ENCODE measurements at regions not wholly inside any gene's neighbourhood (a gene's known extent, or its start where the extent isn't known, plus 50 kb on each side); places are given as distances from the start of the nearest gene placed in this dataset.
"Not testable (repeated sequence)": the region's sequence is repeated elsewhere in the genome, so short reads cannot be mapped to it uniquely, and the experiment has no call there.

DNA sequence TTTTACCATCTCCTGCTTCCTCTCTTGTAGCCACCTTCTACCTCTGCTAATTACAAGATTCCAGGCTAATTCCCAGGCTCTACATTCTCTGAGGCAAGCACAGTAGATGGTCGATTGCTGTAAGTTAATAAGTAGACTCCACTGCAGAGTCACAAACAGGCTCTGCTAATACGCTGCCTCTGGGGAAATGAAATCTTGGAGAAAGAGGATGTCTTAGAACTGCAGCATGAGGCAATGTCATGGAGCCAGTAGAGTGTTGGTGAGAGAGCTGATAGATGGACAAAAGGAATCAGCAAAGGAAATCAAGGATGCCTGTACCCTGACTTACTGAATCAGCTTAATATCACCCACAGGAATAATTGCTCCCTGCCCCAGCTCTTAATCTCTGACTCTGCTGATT, 1260.3 kb downstream of the XPNPEP1 start:
- DNase-seq (ENCODE audit: low spot score in 2 of 2) (no peak), FAIRE-seq (no peak)

DNA sequence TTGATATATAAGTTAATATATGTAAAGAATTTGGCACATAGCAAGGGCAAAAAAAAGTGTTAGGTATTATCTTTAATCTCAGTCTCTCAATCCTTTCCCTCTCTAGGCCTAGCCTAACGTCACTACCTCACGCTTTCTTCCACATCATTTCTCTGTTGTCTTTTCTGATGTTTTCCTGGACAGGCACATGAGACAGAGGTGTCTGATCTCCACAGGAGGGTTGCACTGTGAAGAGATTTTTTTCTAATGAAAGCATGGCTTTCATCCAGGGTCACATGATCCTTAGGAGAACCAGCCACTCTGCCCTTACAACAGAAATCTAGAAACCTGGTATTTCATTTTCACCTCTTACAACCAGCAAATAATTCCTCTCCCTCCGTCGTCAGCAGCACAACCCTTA, 1268.3 kb downstream of the XPNPEP1 start:
- no peak for DNase-seq (ENCODE audit: low spot score in 2 of 2)
- no peak for FAIRE-seq

DNA sequence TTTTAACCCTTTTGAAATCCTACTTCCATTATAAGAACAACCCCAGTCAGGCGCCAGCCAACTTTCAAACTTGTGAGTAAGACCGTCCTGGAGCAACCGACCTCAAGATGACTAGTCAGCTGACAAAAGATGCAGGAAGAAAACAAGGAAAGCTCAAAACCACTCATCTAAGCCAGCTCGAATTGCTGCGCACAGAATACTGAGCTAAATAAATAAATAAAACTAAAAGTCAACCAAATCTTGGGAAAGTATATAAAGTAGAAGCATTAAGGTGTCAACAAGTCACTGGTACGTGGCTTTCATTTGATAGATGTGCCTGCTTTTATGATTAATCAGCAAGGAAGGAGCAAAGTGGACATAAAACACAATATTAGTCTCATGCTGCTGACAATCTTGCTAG, 1269.8 kb downstream of the XPNPEP1 start:
- DNase-seq (ENCODE audit: low spot score in 2 of 2) (no peak), FAIRE-seq (no peak)

DNA sequence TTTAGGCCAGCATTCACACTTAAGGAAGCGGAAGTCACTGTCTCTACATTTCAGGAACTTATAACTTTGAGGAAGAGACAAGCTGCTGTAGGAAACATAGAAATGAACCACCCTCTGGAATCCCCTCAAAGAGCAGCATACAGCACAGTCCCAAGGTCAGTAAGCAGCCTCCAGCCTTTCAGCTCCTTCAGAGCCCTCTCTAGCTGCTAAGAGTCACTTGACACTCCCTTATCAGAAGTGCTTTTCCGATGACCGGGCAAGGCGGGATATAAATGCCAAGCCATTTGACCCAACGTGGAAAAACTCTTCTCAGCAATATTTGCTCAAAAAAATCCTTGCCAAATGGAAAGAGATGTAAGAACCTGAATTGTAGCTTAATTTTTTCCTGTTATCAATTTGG, 1284.3 kb downstream of the XPNPEP1 start:
- FAIRE-seq (no peak), DNase-seq (ENCODE audit: low spot score in 2 of 2) (no peak)

DNA sequence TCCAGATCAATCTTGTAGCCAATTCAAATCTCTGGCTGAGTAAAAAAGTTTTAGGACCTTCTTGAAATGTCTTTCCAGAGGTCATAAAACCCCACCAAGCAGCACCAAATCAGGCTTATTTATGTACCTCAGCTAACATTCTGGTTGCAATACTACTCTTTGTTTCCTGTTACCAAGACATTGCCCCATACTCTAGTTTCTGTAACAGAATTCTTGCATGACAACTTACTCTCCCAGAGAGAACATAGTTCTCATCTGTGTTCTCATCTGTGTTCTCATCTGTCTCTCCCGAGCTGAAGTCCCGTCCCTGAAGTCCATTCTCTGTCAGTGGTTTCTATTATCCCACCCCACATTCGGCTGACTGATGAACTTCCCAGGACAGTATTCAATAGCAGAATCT, 1285.1 kb downstream of the XPNPEP1 start:
- FAIRE-seq (no peak), DNase-seq (ENCODE audit: low spot score in 2 of 2) (no peak)

DNA sequence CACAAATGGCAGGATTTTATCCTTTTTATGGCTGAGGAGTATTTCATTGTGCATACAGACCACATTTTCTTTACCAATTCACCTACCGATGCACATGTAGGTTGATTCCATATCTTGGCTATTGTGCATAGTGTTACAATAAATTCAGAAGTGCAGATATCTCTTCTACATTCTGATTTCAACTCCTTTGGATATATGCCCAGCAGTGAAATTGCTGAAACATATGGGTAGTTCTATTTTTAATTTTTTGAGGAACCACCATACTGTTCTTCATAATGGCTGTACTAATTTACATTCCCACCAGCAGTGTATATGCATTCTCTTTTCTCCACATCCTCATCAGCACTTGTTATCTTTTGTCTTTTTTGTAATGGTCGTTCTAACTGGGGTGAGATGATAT, 1290.3 kb downstream of the XPNPEP1 start:
- DNase-seq (ENCODE audit: low spot score in 2 of 2) = no peak
- no peak for FAIRE-seq

DNA sequence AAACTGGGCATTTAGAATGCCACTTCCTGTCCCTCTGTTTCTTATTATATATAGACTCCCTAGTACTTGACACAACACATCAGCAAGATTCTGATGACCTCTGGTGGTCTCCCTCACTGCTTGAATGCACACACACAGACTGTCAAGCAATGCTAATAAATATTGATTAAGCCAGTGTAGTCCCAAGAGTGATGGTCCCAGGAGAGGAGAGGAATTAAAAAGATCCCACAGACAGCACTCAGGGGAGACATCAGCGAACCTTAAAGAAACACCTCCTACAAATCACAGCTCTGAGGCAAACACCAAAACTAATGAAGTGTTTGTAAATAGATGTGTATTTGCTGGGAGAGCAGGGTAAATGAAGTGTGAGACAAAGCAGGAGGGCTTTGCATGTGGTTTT, 1291.2 kb downstream of the XPNPEP1 start:
- FAIRE-seq (no peak), DNase-seq (ENCODE audit: low spot score in 2 of 2) (no peak)

DNA sequence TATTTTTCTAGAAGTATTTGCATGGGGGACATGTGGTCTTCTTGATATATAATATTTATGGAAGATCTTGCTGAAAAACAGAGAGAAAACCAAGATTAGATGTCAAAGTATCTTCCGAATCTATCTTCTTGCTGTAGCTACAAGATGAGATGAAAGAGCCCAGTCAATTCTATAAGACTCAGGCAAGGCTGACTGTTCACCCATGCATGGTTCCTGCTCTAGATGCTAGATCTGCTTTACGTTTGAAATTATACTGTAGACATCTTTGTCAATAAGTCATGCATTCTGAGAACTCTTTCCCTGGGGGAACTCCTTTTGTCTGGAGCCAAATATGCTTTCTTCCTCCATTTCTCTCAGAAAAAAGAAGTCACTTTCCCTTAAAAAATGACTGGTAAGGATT, 1292.0 kb downstream of the XPNPEP1 start:
- no peak for FAIRE-seq

DNA sequence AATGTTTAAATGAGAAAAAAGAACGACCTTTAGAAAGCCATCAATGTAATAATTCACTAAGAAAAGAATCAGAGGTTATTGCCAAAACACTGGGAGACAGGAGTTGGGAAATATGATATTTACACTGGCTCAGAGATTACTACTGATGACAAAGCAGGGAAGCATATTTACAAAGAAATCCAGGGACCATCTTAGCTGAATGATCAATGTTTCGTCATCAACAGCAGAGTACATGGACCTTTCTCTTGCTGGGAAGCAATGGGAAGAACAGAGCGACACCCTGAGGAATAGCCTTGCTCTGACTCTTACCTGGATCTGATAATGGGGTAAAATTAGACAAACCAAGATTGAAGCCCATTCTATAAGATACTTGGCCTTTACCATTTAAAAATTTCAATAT, 1293.5 kb downstream of the XPNPEP1 start:
- FAIRE-seq (no peak), DNase-seq (ENCODE audit: low spot score in 2 of 2) (no peak)

More for the DNA sequence above, 1292.0 kb downstream of the XPNPEP1 start:
- DNase-seq (ENCODE audit: low spot score in 2 of 2) = no peak

DNA sequence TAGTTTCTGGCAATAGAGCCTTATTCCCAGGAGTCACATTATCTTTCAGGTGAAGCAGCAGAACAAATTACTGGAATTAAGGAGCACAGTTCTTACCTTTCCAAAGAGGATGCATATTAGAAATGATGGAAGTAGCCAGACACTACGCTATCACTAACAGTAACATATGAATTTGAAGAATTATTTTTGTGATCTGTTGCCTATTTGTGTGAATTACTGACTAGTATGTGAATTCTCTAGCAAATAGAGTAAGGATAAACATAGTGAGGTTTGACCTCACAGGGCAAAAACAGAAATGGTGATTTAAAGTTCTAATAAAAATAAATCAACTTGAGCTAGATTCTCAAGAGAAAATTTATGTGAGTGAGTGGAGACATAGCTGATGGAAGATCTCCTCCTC, 1299.3 kb downstream of the XPNPEP1 start:
- no peak for FAIRE-seq

DNA sequence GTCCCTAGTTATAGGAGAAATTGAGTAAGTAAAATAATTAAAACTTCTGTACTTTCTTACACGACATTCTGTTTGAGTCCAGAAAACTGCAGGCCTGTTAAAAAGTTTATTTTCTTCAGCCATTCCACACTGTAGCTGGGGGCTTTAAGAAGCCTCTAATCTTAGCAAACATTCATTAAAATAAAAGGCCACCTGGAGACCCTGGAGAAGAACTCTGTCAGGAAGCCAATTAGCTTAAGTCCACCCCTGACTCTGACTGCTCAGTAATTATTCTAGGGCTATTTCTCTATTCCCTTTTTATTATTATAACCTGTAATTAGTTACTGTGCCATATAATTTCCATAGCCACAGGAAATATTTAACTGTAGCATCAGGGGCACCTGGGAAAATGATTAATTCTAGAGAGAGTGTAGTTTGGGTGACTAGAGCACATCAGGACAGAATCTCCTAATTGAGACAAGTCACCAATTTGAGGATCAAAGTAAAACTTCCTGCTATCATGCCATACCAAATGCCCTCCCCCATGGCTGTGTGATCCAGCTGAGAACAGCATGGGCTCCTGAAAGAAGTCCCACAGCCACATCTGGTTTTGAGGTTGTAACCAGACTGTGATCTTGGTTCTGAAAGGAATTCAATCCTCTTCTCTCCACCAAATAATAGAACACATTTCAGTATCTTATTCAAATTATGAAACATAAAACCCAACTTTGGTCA, 1302.3 kb downstream of the XPNPEP1 start:
- no peak for FAIRE-seq
- no peak for DNase-seq (ENCODE audit: low spot score in 2 of 2)

More for the DNA sequence above, 1299.3 kb downstream of the XPNPEP1 start:
- DNase-seq (ENCODE audit: low spot score in 2 of 2) = no peak

DNA sequence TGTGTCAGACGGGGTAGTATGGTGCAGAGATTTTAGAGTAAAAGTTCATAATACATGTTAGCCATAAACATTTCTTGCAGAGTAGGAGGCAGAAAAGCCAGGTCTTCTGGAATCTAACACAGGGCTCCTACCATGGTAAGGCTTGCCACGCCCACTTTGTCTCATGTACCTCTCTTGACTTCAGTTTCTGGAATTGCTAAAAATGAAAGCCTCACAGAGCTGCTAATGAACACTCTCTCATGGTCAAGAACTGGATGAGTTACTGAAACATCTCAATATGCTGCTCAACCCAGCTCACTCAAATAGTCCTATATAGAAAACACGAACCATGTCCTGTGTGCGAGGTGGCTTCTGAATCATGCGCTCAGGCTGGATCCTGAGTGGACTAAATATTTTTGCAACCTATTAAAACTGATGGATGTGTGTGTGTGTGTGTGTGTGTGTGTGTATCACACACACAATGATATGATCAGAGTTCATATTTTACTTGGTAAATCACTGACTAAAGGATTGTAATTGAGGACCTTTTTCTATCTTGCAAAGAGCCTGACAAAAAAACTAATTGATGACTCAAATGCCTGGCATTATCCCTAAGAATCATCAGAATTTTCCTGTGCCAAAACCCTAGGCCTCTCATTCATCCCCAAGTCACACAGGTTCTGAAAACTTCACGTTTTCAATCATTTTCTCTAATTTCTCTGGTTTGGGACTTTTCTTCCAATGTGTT, 1306.6 kb downstream of the XPNPEP1 start:
- DNase-seq (ENCODE audit: low spot score in 2 of 2) = no peak
- no peak for FAIRE-seq

DNA sequence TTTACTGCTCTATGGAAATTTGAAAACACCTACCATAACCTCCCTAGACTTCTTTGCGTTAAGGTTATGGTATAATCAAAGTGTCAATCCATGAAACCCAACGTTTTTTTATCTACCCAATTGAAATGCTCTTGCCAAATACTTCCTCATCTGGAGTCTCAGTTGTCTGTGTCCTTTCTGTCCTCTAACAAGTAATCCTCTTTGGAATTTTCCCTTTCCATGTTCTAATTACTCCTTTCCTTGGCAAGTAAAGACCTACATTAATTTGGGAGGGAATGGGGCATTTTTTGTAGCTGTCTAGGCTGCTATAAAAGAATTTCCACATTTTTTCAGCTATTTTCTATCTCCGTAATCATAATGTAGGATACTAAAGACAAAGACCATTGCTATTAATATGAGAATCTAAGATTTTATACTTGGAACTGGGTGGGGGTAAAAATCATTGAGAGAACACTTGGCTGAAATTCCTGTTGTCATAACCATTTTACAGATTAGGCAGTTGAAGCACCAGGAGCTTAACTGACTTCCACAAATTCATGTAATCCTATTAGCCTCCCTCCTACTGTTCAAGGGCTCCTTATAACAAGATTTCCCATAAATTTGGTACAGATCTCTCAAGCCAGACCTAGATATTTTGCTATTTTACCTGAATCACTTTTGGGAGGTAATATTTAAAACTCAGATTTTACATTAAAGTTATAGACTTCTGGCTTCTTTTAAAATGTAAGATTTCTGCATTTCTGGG, 1307.6 kb downstream of the XPNPEP1 start:
- FAIRE-seq (no peak), DNase-seq (ENCODE audit: low spot score in 2 of 2) (no peak)

DNA sequence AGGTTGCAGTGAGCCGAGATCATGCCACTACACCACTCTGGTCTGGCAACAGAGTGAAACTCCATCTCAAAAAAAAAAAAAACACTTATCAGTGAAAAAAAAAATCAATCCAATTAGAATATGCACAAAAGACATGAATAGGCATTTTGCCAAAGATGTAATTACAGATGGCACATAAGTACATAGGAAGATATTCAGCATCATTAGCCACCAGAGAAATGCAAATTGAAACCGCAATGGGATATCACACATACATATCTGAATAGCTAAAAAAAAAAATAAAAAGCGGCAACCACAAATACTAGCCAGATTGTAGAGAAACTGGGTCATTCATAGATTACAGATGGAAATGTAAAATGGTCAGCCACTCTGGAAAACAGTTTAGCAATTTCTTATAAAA, 1310.8 kb downstream of the XPNPEP1 start:
- FAIRE-seq (no peak), DNase-seq (ENCODE audit: low spot score in 2 of 2) (no peak)

DNA sequence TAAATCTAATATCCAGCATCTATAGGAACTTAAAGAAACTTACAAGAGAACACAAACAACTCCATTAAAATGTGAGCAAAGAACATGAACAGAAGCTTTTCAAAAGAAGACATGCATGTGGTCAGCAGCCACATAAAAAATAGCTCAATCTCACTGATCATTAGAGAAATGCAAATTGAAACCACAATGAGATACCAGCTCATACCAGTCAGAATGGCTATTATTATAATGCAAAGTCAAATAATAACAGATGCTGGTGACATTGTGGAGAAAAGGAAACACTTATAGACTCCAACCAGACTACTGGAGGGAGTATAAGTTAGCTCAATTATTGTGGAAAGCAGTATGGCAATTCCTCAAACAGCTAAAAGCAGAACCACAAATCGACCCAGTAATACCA, 1314.5 kb downstream of the XPNPEP1 start:
- FAIRE-seq = no peak
- DNase-seq (ENCODE audit: low spot score in 2 of 2) = no peak

DNA sequence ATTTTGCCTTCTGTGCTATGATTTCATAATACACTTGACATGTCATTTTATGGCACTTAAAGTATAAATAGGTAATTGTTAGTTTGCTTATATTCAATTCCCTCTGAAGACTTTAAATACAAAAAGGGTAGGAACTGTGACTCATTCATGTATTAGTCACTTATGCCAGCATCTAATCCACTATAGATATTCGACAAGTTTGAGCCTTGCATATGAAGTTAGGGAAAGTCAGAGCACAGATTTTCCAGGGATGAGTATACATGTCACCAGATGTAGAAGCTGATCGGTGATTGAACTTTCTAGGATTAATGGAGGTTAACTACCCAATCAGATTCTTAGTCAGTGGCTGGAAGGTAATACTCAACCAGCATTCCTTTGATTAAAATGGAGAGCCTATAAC, 1321.5 kb downstream of the XPNPEP1 start:
- DNase-seq (ENCODE audit: low spot score in 2 of 2) (no peak), FAIRE-seq (no peak)

DNA sequence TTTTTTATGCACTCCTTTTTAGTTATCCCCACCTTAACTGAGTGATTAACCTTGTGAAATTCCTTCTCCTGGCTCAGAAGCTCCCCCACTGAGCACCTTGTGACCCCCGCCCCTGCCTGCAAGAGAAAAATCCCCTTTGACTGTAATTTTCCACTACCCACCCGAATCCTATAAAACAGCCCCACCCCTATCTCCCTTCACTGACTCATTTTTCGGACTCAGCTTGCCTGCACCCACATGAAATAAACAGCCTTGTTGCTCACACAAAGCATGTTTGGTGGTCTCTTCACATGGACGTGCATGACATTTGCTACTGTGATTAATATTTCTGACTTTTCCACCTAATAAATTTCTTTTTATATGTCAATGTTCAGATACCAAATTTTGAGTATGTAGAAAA, 1322.8 kb downstream of the XPNPEP1 start:
- FAIRE-seq = not testable (repeated sequence)

DNA sequence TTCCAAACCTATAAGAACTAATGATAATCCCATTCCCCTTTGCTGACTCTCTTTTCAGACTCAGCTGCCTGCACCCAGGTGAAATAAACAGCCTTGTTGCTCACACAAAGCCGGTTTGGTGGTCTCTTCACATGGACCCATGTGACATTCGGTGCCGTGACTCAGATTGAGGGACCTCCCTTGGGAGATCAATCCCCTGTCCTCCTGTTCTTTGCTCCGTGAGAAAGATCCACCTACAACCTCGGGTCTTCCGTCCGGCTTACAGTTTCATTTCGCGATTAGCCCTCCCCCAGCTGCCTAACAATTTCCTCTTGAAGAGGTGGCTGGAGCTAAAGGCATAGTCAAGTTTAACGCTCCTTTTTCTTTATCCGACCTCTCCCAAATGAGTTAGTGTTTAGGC, 1324.0 kb downstream of the XPNPEP1 start:
- not testable (repeated sequence) for DNase-seq (ENCODE audit: low spot score in 2 of 2); FAIRE-seq

More for the DNA sequence above, 1322.8 kb downstream of the XPNPEP1 start:
- DNase-seq (ENCODE audit: low spot score in 2 of 2) = not testable (repeated sequence)

DNA sequence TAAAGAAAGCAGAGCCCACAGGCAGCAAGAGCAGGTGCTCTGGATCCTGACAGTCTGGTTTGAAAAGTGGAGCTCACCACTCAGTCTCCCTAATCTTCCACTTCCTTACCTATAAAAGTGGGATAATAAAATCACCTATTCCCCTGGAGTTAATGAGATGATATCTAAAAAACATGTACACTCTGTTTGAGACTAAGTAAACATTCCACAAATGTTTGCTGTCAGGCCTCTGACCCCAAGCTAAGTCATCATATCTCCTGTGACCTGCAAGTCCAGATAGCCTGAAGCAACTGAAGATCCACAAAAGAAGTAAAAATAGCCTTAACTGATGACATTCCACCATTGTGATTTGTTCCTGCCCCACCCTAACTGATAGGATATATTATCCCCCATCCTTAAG, 1324.5 kb downstream of the XPNPEP1 start:
- DNase-seq (ENCODE audit: low spot score in 2 of 2) (no peak), FAIRE-seq (no peak)

DNA sequence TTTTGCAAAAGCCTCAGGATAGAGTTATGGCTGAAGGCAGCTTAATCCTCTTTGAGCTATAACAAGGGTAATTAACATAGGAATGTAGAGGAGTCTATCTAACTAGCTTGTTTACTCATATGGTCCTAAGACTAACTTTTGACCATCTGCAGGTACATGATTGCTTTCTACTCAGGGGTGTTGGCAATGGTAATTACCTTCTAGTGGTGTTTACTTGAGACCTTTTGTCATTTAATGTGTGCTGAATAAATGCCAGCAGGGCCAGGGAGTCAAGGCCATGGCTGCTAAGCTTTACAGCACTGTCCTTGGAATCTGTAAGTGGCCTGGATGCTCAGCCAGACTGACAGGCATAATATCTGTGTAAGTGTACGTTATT, 1325.0 kb downstream of the XPNPEP1 start:
- FAIRE-seq (no peak), DNase-seq (ENCODE audit: low spot score in 2 of 2) (no peak)

DNA sequence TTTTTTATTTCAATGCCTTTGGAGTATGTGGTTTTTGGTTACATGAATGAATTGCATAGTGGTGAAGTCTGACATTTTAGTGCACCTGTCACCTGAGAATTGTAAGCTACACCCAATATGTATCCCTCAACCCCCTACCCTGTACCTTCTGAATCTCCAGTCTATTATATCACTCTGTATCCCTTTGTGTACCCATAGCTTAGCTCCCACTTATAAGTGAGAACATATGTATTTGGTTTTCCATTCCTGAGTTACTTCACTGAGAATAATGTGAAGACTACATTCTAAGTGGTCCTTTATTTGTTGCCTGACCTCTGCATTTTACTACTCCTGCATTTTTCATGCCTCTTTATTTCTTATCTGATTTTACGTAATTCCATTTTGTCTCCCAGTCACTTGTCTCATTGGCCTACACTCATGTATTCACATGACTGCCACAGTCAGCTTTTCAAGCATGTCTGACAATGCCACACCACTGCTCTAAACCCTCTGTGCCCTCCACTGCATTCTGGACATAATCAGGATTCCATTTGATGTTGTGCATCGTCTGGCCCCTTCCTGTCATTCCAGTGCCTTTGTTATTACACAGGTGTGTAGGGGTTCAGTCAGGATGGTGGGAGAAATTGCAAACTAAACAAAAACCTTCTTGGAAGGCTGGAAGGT, 1325.5 kb downstream of the XPNPEP1 start:
- no peak for DNase-seq (ENCODE audit: low spot score in 2 of 2)
- FAIRE-seq = no peak

Data from frontal cortex (tissue), 3 donors.